DND-41 (cell line): ENCODE measurements at regions not wholly inside any gene's neighbourhood (a gene's known extent, or its start where the extent isn't known, plus 50 kb on each side); places are given as distances from the start of the nearest gene placed in this dataset.

Experiments
- ATAC-seq: fragments of 200-7000 bp; cut with Tn5 transposase; 3 replicates; pipeline ENCODE4 v1.9.1; 2021; ENCODE audit warnings: low read depth; ENCODE audit not compliant: insufficient read depth
- DNase-seq: peaks from one replicate; pipeline ENCODE4 v3.0.0-alpha.2; 2020
- H2AFZ ChIP-seq: 2 replicates; pipeline ENCODE4 v1.6.0; 2012; ENCODE audit warnings: low read depth, low read length
- H3K27ac ChIP-seq: 2 replicates; pipeline ENCODE4 v1.5.1; 2012; ENCODE audit warnings: low read length, inconsistent platforms
- H3K27me3 ChIP-seq: fragments of 200-600 bp; sonication (generic); 2 replicates; pipeline ENCODE4 v1.6.0; 2012; ENCODE audit warnings: low read length, mild to moderate bottlenecking, inconsistent platforms; ENCODE audit not compliant: insufficient read depth, poor library complexity
- H3K36me3 ChIP-seq: 2 replicates; pipeline ENCODE4 v1.5.1; 2012; ENCODE audit warnings: low read length, inconsistent platforms; ENCODE audit not compliant: insufficient read depth
- H3K4me1 ChIP-seq: 2 replicates; pipeline ENCODE4 v1.5.1; 2012; ENCODE audit warnings: mild to moderate bottlenecking, low read length; ENCODE audit not compliant: insufficient read depth
- H3K4me2 ChIP-seq: 2 replicates; pipeline ENCODE4 v1.6.0; 2012; ENCODE audit warnings: mild to moderate bottlenecking, moderate library complexity, low read length, inconsistent platforms; ENCODE audit not compliant: insufficient read depth
- H3K4me3 ChIP-seq, 2 experiments: fragments of 200-600 bp in 1 of 2; shearing (Covaris generic) in 1 of 2; 2 replicates each; pipeline ENCODE4 v1.5.1; 2012 to 2016; ENCODE audit warnings: inconsistent platforms in 2 of 2, low read length in 2 of 2, mild to moderate bottlenecking in 2 of 2, low read depth in 1 of 2, moderate library complexity in 1 of 2
- H3K79me2 ChIP-seq: 2 replicates; pipeline ENCODE4 v1.6.0; 2012; ENCODE audit warnings: low read length, inconsistent platforms; ENCODE audit not compliant: insufficient read depth
- H3K9ac ChIP-seq: 2 replicates; pipeline ENCODE4 v1.6.0; 2012; ENCODE audit warnings: low read depth, mild to moderate bottlenecking, inconsistent platforms, low read length, moderate library complexity
- H3K9me3 ChIP-seq: 2 replicates; pipeline ENCODE4 v1.5.1; 2012; ENCODE audit warnings: low read length, moderate library complexity, mild to moderate bottlenecking, inconsistent platforms; ENCODE audit not compliant: insufficient read depth, severe bottlenecking
- H4K20me1 ChIP-seq: 2 replicates; pipeline ENCODE4 v1.6.0; 2012; ENCODE audit warnings: low read length; ENCODE audit not compliant: insufficient read depth
- CTCF ChIP-seq: IDR thresholded peaks from 2 replicates; pipeline ENCODE4 v1.5.1; 2012; ENCODE audit warnings: borderline replicate concordance, low read length, moderate library complexity, mild to moderate bottlenecking; ENCODE audit not compliant: poor library complexity, severe bottlenecking; ENCODE audit errors: extremely low read depth
- EZH2 ChIP-seq: IDR thresholded peaks from 3 replicates; pipeline ENCODE4 v1.6.1; 2012; ENCODE audit warnings: borderline replicate concordance, low read depth, mild to moderate bottlenecking, moderate library complexity, low read length, inconsistent platforms; ENCODE audit not compliant: severe bottlenecking

- H3K27ac ChIP-seq: no peak overlapping the region
Observed at GRCh38 chr18:42275949-42276730, 321.1 kb downstream of the PIK3C3 start.

GRCh38 chr18:42281124-42281523 lies 326.1 kb downstream of the PIK3C3 start:
- Histone ChIP-seq H3K36me3 (no peaks in the 10 kb centered on the region), H3K4me2 (no peak overlapping the region), H3K4me3 (no peak overlapping the region), H3K27ac (no peak overlapping the region), H4K20me1 (no peaks in the 10 kb centered on the region), H3K9ac (no peak overlapping the region), H3K27me3 (no peaks in the 10 kb centered on the region), H2AFZ (no peak overlapping the region), H3K9me3 (no peaks in the 10 kb centered on the region), H3K4me1 (no peaks in the 10 kb centered on the region), H3K79me2 (no peaks in the 10 kb centered on the region)
- TF ChIP-seq EZH2: no peak
- TF ChIP-seq CTCF: no peak
- ATAC-seq (no peak), DNase-seq (no peak)

More at GRCh38 chr18:42275949-42276730, 321.1 kb downstream of the PIK3C3 start:
- TF ChIP-seq EZH2 (no peak), CTCF (no peak)
- DNase-seq (no peak), ATAC-seq (no peak)
- no peak overlapping the region for H2AFZ ChIP-seq
- no peaks in the 10 kb centered on the region for H3K9me3 ChIP-seq
- H3K9ac ChIP-seq: no peak overlapping the region
- no peaks in the 10 kb centered on the region for H3K4me1 ChIP-seq
- H3K4me3 ChIP-seq: no peak overlapping the region
- no peaks in the 10 kb centered on the region for H3K27me3 ChIP-seq
- no peaks in the 10 kb centered on the region for H4K20me1 ChIP-seq
- H3K79me2 ChIP-seq: no peaks in the 10 kb centered on the region
- no peaks in the 10 kb centered on the region for H3K36me3 ChIP-seq
- H3K4me2 ChIP-seq: no peak overlapping the region

GRCh38 chr18:42281851-42282250 lies 326.8 kb downstream of the PIK3C3 start:
- Histone ChIP-seq H4K20me1 (no peaks in the 10 kb centered on the region), H3K4me2 (no peak overlapping the region), H3K36me3 (no peaks in the 10 kb centered on the region), H3K4me1 (no peaks in the 10 kb centered on the region), H3K79me2 (no peaks in the 10 kb centered on the region), H2AFZ (no peak overlapping the region), H3K9ac (no peak overlapping the region), H3K27me3 (no peaks in the 10 kb centered on the region), H3K9me3 (no peaks in the 10 kb centered on the region), H3K27ac (no peak overlapping the region), H3K4me3 (no peak overlapping the region)
- no peak for TF ChIP-seq EZH2
- TF ChIP-seq CTCF: no peak
- ATAC-seq (no peak), DNase-seq (no peak)
